SKM-1 treated with dmso at 0.1 percent for 144 hours (cell line): ENCODE measurements at regions not wholly inside any gene's neighbourhood (a gene's known extent, or its start where the extent isn't known, plus 50 kb on each side); places are given as distances from the start of the nearest gene placed in this dataset.

ENCODE experiments used
- DNase-seq: peaks from one replicate; lab custom pipeline; 2025; ENCODE audit not compliant: unreplicated experiment; lab: John Stamatoyannopoulos, UW

DNA sequence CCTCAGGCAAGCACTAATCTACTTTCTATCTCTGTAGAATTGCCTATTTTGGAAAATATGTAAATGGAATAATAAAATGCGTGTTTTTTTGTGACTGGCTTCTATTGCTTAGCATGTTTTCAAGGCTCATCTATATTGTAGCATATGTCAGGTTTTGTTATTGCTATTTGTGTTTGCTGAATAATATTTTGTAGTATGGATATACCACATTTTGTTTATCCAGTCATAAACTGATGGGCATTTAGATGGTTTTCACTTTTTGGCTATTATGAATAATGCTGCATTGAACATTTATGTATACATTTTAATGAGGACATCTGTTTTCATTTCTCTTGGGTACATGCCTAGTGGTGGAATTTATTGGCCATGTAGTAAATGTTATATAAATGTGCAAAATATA lies 183.3 kb upstream of the ZP4 start:
- no peak for DNase-seq

DNA sequence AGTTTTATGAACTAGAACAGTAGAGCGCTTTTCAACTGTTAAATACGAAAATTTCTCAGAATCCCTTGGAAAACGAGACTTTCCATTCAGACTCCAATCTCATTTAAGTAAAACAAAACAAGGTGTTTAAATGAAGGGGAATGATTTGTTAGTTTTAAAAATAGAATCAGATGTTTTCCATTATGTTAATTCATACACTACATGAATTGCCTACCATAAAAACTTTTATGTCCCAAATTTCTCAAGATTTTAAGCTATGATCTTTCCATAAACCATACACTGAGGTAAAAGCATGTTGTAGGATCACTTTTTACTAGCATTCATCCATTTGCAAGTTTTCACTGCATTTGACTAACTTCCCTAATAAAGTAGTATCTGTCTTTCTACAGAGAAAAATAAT lies 180.3 kb upstream of the ZP4 start:
- DNase-seq: no peak

DNA sequence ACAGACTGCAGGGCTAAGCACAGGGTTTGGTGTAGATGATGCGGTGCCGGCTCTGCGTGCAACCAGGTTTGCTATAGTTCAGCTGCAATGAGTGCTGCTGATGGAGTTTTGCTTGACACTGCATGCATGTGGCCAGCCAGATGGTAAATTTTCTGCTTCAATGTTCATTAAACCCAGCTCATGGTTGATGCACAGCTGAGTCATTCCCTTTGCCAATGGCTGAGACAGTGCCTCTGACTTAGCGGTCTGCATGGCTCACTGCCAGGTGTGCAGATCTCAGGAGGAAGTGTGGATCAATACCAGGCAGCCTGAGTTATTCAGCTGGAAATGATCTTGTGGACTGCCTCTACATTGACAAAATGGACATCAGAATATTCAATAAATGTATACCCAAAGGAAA lies 172.7 kb upstream of the ZP4 start:
- DNase-seq: no peak

DNA sequence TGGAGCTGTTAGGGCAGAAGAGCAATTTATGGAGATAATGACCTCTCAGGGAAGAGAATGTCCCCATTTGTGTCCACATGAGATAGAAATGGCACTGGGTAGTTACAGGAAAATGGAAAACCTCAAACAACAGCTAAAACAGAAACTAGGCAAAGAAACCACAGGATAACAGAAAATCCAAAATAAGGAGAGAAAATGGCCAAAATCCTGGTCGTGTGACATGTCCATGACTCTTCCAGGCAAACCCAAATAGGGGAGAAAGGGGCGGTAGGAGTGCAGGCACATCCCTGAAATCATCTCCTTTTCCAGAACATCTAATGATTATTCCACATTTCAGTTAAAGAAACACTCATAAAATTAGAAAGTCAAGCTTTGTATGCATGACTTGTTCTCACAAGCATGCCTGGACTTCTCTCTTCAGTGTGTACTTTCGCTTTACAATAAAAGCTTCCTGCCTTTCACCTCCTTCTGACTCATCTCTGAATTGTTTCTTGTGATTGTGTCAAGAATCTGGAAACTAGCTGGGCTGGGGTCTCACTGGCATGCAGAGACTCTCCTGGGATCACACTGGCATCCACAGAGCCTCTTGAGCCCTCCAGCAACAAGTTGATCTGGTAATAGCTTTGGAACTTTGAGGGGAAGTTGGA lies 171.4 kb upstream of the ZP4 start:
- DNase-seq: no peak

DNA sequence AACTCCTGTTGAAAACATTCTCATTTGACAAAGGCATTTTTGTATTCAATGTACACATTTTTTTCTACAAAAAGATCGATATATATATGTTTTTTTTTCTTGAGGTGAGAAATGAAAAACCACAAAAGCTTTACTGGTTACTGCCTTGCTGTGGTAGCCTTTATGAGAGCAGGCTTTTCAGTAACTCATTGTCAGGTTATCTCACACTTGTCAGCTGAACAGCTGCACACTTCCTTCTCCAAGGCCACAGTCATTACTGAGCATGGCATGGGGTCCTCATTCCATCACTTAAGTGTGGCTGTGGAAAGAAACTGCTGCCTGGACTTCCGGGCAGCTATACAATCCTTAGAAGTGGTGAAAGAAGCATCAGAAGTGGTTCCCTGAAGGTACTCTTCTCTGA lies 169.3 kb upstream of the ZP4 start:
- no peak for DNase-seq

DNA sequence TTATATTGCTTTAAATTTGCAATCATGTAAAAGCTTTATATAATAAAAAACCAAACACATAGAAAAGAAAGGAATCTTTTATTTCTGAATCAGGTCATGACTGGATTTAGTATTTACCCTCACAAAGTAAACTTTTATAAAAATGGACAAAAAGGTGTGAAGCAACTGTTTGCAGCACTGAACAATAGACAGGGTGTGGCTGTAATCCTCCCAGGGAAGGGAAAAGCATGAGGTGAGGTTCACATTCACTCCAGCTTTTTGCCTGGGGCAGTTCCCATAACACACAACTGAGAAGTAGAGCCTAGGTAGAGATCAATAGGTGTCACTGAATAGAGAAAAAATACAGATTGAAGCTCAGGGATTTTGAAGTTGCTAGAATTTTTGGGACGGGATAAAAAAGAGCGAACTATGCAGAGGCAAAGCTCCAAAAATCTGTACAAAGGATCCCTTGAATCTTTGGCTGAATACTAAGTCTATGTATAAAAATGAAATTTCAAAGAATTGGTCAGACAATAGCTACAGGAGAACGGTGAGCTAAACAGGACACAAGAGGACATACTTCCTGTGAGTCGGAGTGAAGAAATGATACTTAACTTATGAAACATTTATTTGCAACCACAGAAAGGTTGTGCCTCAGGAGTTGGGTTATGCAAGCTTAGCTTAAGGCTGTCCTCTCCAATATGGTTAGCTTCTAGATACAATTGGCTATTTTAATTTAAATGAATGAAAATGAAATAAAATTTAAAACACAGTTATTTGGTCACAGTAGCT lies 162.0 kb upstream of the ZP4 start:
- no peak for DNase-seq

- no peak for DNase-seq
These were observed 138.4 kb upstream of the ZP4 start for GRCh38 chr1:238029126-238029525.

GRCh38 chr1:238027366-238027765 lies 136.6 kb upstream of the ZP4 start:
- DNase-seq: no peak

DNA sequence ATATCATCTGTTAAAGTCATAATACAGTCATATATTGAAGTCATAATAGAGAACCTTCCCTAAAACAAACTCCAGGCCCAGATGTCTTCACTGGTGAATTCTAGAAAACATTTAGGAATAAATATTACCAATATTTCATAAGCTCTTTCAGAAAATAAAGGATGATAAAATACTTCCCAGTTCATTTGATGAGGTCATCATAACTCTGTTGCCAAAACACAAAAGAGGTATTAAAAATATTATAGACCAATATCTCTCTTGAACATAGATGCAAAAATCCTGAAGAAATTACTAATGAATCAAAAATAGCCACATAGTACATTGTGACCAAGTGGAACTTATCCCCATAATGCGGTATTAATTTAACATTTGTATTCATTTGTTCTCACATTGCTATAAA lies 132.4 kb upstream of the ZP4 start:
- DNase-seq: no peak

DNA sequence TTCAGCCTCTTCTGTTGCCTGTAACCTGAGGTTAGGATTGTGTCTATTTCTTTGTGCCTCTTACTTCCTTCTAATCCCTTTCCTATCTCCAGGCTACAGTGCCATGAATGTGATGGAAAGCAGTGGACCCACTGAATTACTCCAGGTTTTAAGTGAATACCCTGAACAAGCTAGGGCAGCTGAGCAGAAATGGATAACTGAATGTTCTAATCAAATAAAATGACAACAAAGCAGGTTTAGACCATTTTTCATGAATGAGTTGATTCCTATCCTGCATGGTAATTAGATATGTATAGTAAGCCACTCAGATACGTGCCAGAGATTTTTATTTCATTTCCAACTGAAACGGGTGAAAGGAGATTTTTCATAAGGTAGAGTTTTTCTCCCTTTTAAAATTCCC lies 127.5 kb upstream of the ZP4 start:
- no peak for DNase-seq

DNA sequence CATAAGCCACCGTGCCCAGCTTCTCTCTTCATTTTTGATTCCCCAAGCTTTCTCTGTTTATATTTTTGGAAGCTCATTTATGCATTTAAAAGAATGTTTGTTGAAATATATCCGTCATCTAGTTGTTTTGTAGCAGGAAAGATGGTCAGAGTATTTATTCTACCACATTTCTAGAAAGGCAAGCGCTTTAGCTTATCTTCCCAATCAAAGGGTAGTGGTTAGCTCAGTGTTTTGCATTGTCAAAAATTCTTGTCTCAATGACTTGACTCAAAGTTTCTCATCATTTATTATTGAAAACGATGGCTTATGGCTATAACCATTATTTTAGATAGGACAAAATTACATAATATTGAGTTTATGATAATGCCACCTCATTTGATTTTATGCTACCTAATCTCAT lies 116.1 kb upstream of the ZP4 start:
- no peak for DNase-seq

- no peak for DNase-seq
These were observed 114.4 kb upstream of the ZP4 start for GRCh38 chr1:238005116-238005515.

DNA sequence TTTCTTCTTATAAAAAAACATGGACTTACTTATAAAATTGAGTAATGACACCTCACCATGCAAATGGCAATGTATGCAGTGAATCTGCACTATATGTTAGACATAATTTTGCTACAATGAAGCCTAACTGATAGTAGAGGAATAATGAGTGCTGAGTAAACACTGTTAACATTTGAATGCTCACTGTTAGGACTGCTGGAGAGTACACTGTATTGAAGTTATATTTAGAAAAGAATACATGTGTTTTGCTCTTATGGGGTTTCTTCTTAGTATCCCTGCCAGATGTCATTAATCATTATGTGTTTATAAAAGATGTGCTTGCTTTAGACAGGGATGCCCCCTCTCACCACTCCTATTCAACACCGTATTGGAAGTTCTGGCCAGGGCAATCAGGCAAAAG lies 111.1 kb upstream of the ZP4 start:
- no peak for DNase-seq

- no peak for DNase-seq
These were observed 108.8 kb upstream of the ZP4 start for GRCh38 chr1:237999426-238000052.

DNA sequence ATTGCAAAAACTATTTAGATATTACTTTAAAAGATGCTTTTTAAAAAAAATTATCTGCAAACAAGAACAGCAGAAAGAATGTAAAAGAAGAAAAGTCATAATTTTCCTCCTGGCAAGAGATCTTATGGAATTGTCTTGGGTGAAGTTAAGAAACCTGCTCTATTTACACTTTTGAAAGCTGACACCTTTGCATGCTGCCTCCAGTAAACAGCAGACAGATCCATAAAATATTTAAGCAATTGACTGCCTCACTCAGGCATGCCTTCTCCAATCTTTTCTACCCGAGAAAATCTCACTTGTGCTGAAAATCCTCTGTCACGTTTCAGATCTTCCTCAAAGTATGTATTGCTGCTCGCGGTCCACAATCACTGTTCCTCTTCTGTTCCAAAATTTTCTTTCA lies 107.9 kb upstream of the ZP4 start:
- no peak for DNase-seq

DNA sequence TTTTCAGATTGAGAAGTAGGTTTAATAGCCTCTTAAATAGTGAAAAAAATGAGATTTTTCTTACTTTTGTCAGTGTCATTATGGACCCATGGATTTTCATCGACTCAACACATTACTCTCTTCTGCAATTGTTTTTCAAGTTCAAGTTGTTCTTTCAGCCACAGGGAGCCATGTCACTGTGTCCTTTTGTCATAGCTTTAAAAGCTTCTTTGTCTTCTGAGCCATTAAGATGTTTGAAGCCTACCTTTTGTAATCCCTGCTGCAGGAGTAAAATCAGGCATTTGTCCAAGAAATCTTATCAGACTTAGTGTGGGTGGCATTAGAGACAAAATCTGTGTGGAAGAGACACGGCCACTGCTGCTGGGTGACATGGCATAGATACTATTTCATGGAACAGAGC lies 92.8 kb upstream of the ZP4 start:
- no peak for DNase-seq

GRCh38 chr1:237981223-237981622 lies 90.5 kb upstream of the ZP4 start:
- DNase-seq: peak; percentile 71

DNA sequence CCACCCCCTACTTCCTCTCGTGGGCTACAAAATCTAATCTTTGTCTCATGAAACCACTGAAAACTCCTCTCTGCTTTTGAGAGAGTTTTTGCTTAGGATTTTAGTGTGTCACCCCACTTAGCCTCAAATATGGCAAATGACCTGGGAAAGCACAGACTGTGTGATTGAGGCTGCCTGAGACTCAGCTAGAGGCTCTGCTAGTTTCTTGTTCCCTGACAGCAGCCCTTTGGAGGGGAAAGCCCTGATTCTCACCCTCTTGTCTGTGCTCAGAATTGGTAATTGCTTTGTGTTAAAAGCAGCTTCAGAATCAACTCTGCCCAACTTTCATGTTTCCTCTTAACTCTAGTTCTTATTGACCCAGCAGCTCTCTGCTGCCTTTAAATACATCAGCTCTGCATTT lies 85.6 kb upstream of the ZP4 start:
- DNase-seq: no peak

- DNase-seq: no peak
These were observed 85.2 kb upstream of the ZP4 start for GRCh38 chr1:237975903-237976302.

DNA sequence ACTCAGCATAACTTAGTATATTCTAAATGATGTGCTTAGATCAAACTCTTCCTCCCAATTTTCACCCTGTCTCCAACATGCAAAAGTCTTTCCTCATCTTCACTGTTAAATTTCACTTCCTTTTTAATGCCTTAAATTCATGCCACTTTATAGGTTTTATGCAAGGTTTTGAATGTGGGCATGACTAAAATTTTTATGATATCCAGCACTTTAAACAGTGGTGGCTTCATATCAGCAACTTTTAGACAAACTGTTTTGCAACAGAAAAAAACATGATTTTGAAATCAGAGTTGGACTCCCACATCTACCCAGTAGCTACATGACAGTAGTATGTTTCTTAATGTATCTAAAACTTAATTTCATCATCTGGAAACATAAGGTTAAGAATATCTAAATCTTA lies 84.7 kb upstream of the ZP4 start:
- DNase-seq: no peak

DNA sequence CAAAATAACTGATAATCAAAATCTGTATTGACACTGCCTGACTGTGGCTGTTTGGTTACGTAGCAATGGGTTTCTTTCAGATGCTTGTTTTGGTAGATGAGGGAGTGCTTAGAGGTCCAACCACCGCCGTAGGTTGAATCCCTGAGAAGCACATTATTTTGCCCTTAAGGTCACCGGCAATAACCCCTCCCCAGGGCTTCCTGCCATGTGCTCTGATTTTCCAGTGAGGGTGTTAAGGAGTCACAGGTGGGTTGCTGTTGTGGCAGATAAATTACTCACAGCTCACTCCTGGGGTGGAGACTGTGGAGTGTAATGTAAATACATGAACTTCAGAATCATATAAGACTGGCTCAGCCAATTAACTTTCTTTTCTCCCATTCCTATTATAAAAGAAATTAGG lies 81.5 kb upstream of the ZP4 start:
- no peak for DNase-seq

- no peak for DNase-seq
These were observed 72.3 kb upstream of the ZP4 start for GRCh38 chr1:237962985-237963384.

DNA sequence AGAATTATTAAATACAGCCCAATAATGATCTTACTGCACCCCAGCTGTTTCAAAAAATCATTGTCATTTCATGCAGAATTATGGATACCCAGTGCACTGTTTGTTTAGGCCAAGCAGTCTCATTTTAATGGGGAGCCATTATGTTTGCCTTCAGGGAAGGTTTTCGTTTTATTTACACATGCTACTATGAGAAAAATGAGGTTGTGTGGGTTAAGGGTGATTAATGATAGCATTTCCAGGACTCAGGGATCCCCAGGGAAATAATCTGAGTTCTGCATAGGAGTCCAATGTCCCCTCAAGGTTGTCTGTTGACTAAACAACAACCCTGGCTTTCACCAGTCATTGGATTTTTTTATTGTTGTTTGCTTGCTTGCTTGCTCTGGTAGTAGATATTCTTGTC lies 71.0 kb upstream of the ZP4 start:
- no peak for DNase-seq
